ENCODE measurements at regions not wholly inside any gene's neighbourhood (a gene's known extent, or its start where the extent isn't known, plus 50 kb on each side); places are given as distances from the start of the nearest gene placed in this dataset.

- no peak overlapping the region for H3K14ac ChIP-seq (replicated peaks; ENCODE audit: low read depth, low read length)
Observed at GRCh38 chr5:109959652-109960051, 269.9 kb downstream of the MAN2A1 start.

More at GRCh38 chr5:109959652-109960051, 269.9 kb downstream of the MAN2A1 start:
- H4K20me1 ChIP-seq (ENCODE audit: insufficient read depth, low read length), result no peaks in the 10 kb centered on the region
- no peaks in the 10 kb centered on the region for H3K9me3 ChIP-seq (ENCODE audit: control insufficient read depth, insufficient read depth, low read length)
- no peak overlapping the region for H4K91ac ChIP-seq (ENCODE audit: insufficient read depth, low read depth, low read length)
- no peak overlapping the region for H4K5ac ChIP-seq (ENCODE audit: low read depth, low read length)
- no peak overlapping the region for H2BK15ac ChIP-seq (ENCODE audit: low read depth, low read length)
- H3K4me2 ChIP-seq (ENCODE audit: low read depth, low read length), result no peak overlapping the region
- in situ Hi-C loops (cut with MboI; ENCODE audit: low sequenced_read_pairs), result no loop called here
- H3K9me1 ChIP-seq (ENCODE audit: insufficient read depth, low read length), result no peaks in the 10 kb centered on the region
- ChIA-PET CTCF (no interaction called here), POLR2A (ENCODE audit: unreplicated experiment) (no interaction called here)
- no peak overlapping the region for H3K4ac ChIP-seq (ENCODE audit: low read depth, low read length)
- no peak overlapping the region for H3K9ac ChIP-seq (ENCODE audit: low read depth, low read length)
- no peak overlapping the region for H2AK9ac ChIP-seq (replicated peaks; ENCODE audit: low read depth, low read length, poor library complexity)
- no peaks in the 10 kb centered on the region for H3K4me1 ChIP-seq (ENCODE audit: control insufficient read depth, insufficient read depth, low read length)
- no peak overlapping the region for H2BK20ac ChIP-seq (ENCODE audit: low read depth, low read length)
- no peak overlapping the region for H3K23ac ChIP-seq (ENCODE audit: low read depth, low read length)
- H2AK5ac ChIP-seq (ENCODE audit: low read depth, low read length), result no peak overlapping the region
- H3K36me3 ChIP-seq (ENCODE audit: control insufficient read depth, insufficient read depth, low read length), result no peaks in the 10 kb centered on the region
- no peak overlapping the region for H3K56ac ChIP-seq (ENCODE audit: extremely low read depth, insufficient read depth, low read length)
- H3K27me3 ChIP-seq (ENCODE audit: control insufficient read depth, insufficient read depth, low read length), result no peaks in the 10 kb centered on the region
- no peak overlapping the region for H3K4me3 ChIP-seq (ENCODE audit: insufficient read depth, low read depth, low read length)
- DNase-seq (no peak), ATAC-seq (ENCODE audit: low read depth) (no peak)
- H3K79me1 ChIP-seq (ENCODE audit: low read depth in 1 of 2, low read length in 2 of 2), result no peaks in the 10 kb centered on the region
- no peak for TF ChIP-seq ELK1 (IDR thresholded peaks at IDR 0.05; ENCODE audit: borderline replicate concordance, low read depth, low read length)
- no peak for TF ChIP-seq CHD1 (IDR thresholded peaks at IDR 0.05; ENCODE audit: low read depth, low read length)
- TF ChIP-seq USF2 (IDR thresholded peaks at IDR 0.05; ENCODE audit: low read depth, low read length), result no peak
- no peak for TF ChIP-seq CEBPB (IDR thresholded peaks at IDR 0.05; ENCODE audit: low read depth, low read length)
- TF ChIP-seq CTCF (conservative IDR thresholded peaks at IDR 0.05; ENCODE audit: low read depth, low read length), result no peak
- no peak for TF ChIP-seq MXI1 (IDR thresholded peaks at IDR 0.05; ENCODE audit: borderline replicate concordance, low read depth, low read length)
- TF ChIP-seq SMC3 (IDR thresholded peaks at IDR 0.05; ENCODE audit: low read depth, low read length), result no peak
- TF ChIP-seq NFE2L2 (IDR thresholded peaks at IDR 0.05; ENCODE audit: low read depth, low read length), result no peak
- no peak for TF ChIP-seq RFX5 (IDR thresholded peaks at IDR 0.05; ENCODE audit: low read depth, low read length)
- no peak for TF ChIP-seq POLR2A (IDR thresholded peaks at IDR 0.05; ENCODE audit: low read depth, low read length)
- no peak for TF ChIP-seq RCOR1 (IDR thresholded peaks at IDR 0.05; ENCODE audit: insufficient replicate concordance, low read length)
- TF ChIP-seq RAD21 (IDR thresholded peaks at IDR 0.05; ENCODE audit: low read length), result no peak
- TF ChIP-seq FOS (IDR thresholded peaks at IDR 0.05; ENCODE audit: low read depth, low read length), result no peak
- TF ChIP-seq BHLHE40 (IDR thresholded peaks at IDR 0.05; ENCODE audit: low read depth, low read length), result no peak
- no peak for TF ChIP-seq MAFK (IDR thresholded peaks at IDR 0.05; ENCODE audit: low read depth, low read length)
- no peak for TF ChIP-seq MAZ (IDR thresholded peaks at IDR 0.05; ENCODE audit: borderline replicate concordance, low read depth, low read length)
- H3K27ac ChIP-seq (ENCODE audit: insufficient read depth, low read length), result no peak overlapping the region
- H2BK5ac ChIP-seq (ENCODE audit: low read depth, low read length, poor library complexity, severe bottlenecking), result no peak overlapping the region
- no CpG with 5 or more reads among the region's 1 CpG for WGBS, 2 experiments (ENCODE audit: extremely low coverage in 2 of 2, insufficient read length in 1 of 2)
- no peak overlapping the region for H3K18ac ChIP-seq (ENCODE audit: low read depth, low read length)
- no TSS peak for BruUV-seq (replicated peaks)
- intact Hi-C loops (cut with micrococcal nuclease), result no loop called here
- H2AFZ ChIP-seq (replicated peaks; ENCODE audit: low read length, poor library complexity), result no peak overlapping the region
- no peak overlapping the region for H4K8ac ChIP-seq (ENCODE audit: low read depth in 2 of 2, low read length in 2 of 2)
- dilution Hi-C loops (cut with HindIII; ENCODE audit: low sequenced_read_pairs, unreplicated experiment), result no loop called here
- H2BK120ac ChIP-seq (ENCODE audit: low read depth, low read length), result no peak overlapping the region

All from IMR-90 (cell line).